Stimulated activated CD8-positive, alpha-beta memory T cell treated with anti-CD3 and anti-CD28 coated beads, Interleukin-4, amount 100 ng/mL, for 24 hours (primary cell): ENCODE measurements at regions not wholly inside any gene's neighbourhood (a gene's known extent, or its start where the extent isn't known, plus 50 kb on each side); places are given as distances from the start of the nearest gene placed in this dataset.

ENCODE experiments used
- DNase-seq: peaks from one replicate; pipeline ENCODE4 v3.0.0-alpha.2; 2020; ENCODE audit warnings: low read depth

DNA sequence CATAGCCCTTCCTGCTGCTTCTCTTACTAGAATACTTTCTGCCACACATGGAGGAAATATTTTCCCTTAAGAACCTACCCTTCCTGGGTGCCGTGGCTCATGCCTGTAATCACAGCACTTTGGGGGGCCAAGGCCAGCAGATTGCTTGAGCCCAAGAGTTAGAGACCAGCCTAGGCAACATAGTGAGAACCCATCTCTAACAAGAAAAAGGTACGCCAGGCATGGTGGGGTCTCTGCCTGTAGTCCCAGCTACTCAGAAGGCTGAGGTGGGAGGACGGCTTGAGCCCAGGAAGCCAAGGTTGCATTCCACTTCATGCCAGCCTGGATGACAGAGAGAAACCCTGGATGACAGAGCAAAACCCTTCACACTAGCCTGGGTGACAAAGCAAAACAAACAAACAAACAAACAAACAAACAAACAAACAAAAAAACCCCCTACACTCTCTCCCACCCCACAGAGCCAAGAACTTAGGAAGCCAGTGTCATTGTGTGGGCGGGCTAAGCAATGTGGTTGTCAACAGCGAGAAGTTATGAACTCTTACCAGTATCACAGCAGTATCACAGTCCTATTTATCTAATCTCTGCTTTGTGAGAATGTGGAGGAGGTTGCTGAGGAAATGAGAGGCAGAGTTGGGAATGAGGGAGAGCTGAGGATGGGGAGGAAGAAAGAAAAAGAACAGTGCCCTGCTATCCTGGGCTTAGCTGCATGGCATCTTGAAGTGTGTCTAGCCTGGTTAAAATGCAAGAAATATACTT lies 53.8 kb upstream of the CLEC14A start:
- DNase-seq: no peak
